Osteoblast (primary cell): ENCODE measurements at regions not wholly inside any gene's neighbourhood (a gene's known extent, or its start where the extent isn't known, plus 50 kb on each side); places are given as distances from the start of the nearest gene placed in this dataset.

ENCODE experiments used
- DNase-seq: peaks from one replicate; pipeline ENCODE4 v3.0.0; 2011; ENCODE audit warnings: low spot score, mixed read lengths; ENCODE audit not compliant: insufficient read length; ENCODE audit errors: missing footprints
- H2AFZ ChIP-seq: 2 replicates; pipeline ENCODE4 v1.6.0; 2011; ENCODE audit warnings: mild to moderate bottlenecking, low read length
- H3K27ac ChIP-seq: 2 replicates; pipeline ENCODE4 v1.5.1; 2011; ENCODE audit warnings: mild to moderate bottlenecking, low read depth, low read length, moderate library complexity
- H3K27me3 ChIP-seq: 2 replicates; pipeline ENCODE4 v1.6.0; 2012; ENCODE audit warnings: mild to moderate bottlenecking, control low read depth, inconsistent platforms, low read length, moderate library complexity; ENCODE audit not compliant: insufficient read depth
- H3K36me3 ChIP-seq: 2 replicates; pipeline ENCODE4 v1.5.1; 2011; ENCODE audit warnings: mild to moderate bottlenecking, low read length, control low read depth, moderate library complexity; ENCODE audit not compliant: insufficient read depth
- H3K4me1 ChIP-seq: 2 replicates; pipeline ENCODE4 v1.5.1; 2011; ENCODE audit warnings: mild to moderate bottlenecking, low read length, control low read depth, moderate library complexity; ENCODE audit not compliant: insufficient read depth
- H3K4me2 ChIP-seq: 2 replicates; pipeline ENCODE4 v1.6.0; 2011; ENCODE audit warnings: mild to moderate bottlenecking, low read length; ENCODE audit not compliant: insufficient read depth
- H3K4me3 ChIP-seq: fragments of 200-600 bp; sonication (generic); 3 replicates; pipeline ENCODE4 v1.5.1; 2012; ENCODE audit warnings: mild to moderate bottlenecking, low read length, inconsistent platforms; ENCODE audit not compliant: insufficient read depth
- H3K79me2 ChIP-seq: 2 replicates; pipeline ENCODE4 v1.6.0; 2012; ENCODE audit warnings: mild to moderate bottlenecking, low read length, control low read depth, inconsistent platforms; ENCODE audit not compliant: insufficient read depth
- H3K9me3 ChIP-seq: 2 replicates; pipeline ENCODE4 v1.5.1; 2011; ENCODE audit warnings: low read depth, low read length, control low read depth
- H4K20me1 ChIP-seq: 2 replicates; pipeline ENCODE4 v1.6.0; 2012; ENCODE audit warnings: mild to moderate bottlenecking, low read length, control low read depth; ENCODE audit not compliant: insufficient read depth
- TF ChIP-seq, protein P1 (sequence below): IDR thresholded peaks from 2 replicates; pipeline ENCODE4 v1.5.1; 2011; ENCODE audit warnings: mild to moderate bottlenecking, low read depth, low read length, moderate library complexity; ENCODE audit errors: extremely low read depth

DNA sequence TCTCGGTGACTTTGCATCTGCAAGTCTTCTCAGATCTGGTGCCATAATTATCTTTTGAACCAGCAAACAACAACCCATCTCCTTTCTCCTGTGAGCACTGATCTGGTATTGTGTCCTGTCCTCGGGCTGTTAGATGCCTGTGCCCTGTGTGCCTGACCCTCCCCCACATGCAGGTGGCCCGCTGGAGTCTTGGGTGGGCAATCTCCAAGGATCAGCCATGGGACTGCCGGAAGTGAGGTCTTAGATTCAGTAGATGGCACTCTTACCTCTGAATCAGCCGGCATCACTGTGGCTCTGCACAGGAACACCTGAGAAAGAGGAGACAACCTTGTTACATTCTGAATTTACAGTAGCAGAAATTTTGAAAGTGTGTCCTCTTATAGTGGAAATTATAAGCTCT lies 172.4 kb downstream of the IRX2 start:
- no peaks in the 10 kb centered on the region for H3K36me3 ChIP-seq
- TF ChIP-seq, protein P1, sequence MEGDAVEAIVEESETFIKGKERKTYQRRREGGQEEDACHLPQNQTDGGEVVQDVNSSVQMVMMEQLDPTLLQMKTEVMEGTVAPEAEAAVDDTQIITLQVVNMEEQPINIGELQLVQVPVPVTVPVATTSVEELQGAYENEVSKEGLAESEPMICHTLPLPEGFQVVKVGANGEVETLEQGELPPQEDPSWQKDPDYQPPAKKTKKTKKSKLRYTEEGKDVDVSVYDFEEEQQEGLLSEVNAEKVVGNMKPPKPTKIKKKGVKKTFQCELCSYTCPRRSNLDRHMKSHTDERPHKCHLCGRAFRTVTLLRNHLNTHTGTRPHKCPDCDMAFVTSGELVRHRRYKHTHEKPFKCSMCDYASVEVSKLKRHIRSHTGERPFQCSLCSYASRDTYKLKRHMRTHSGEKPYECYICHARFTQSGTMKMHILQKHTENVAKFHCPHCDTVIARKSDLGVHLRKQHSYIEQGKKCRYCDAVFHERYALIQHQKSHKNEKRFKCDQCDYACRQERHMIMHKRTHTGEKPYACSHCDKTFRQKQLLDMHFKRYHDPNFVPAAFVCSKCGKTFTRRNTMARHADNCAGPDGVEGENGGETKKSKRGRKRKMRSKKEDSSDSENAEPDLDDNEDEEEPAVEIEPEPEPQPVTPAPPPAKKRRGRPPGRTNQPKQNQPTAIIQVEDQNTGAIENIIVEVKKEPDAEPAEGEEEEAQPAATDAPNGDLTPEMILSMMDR = no peak
- no peaks in the 10 kb centered on the region for H3K79me2 ChIP-seq
- no peaks in the 10 kb centered on the region for H4K20me1 ChIP-seq
- H3K9me3 ChIP-seq = peaks cover 2% of the 10 kb centered on the region
- no peaks in the 10 kb centered on the region for H3K4me1 ChIP-seq
- no peak overlapping the region for H3K4me2 ChIP-seq
- H3K27ac ChIP-seq = no peak overlapping the region
- no peak overlapping the region for H3K4me3 ChIP-seq
- no peak overlapping the region for H2AFZ ChIP-seq
- no peak for DNase-seq
- H3K27me3 ChIP-seq = no peaks in the 10 kb centered on the region

DNA sequence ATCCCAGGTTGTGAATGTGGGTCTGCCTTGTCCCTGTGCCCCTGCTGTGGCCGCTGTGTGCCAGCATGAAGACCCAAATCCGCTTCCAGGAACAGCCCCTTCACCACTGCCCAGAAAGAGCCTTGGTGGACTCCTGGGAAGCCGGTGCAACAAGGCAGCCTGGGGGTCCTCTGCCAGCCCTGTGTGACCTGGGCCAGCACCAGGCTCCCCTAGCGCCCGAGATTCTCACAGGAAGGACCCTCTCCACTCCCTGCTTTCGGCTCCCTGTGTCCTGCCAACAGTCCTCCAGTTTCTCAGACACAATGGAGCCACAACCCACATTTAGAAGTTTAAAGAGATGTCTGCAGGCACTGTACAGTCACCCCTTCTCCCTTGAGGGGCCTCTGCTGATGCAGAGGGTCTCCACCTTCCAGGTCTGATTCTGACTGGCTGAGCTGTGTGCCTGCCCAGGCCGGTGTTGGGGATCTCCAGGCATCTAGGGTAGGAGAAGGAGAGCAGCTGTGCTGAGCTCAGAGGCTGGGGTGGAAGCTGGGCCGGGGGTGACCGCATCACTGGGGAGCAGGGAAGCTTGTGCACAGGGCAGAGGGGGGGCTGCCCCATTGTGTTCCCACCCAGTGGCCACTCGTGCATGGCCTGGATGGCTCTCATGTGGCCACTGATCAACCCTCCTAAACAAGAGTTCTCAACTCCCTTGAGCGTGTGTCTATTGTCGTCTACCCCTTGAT lies 174.0 kb downstream of the IRX2 start:
- no peaks in the 10 kb centered on the region for H4K20me1 ChIP-seq
- H3K79me2 ChIP-seq = no peaks in the 10 kb centered on the region
- H3K36me3 ChIP-seq = no peaks in the 10 kb centered on the region
- no peaks in the 10 kb centered on the region for H3K4me1 ChIP-seq
- H3K27ac ChIP-seq = no peak overlapping the region
- no peak overlapping the region for H3K4me3 ChIP-seq
- H3K9me3 ChIP-seq = peaks cover 2% of the 10 kb centered on the region
- no peak overlapping the region for H2AFZ ChIP-seq
- no peak overlapping the region for H3K4me2 ChIP-seq
- DNase-seq = no peak
- TF ChIP-seq, protein P1 = no peak
- no peaks in the 10 kb centered on the region for H3K27me3 ChIP-seq

DNA sequence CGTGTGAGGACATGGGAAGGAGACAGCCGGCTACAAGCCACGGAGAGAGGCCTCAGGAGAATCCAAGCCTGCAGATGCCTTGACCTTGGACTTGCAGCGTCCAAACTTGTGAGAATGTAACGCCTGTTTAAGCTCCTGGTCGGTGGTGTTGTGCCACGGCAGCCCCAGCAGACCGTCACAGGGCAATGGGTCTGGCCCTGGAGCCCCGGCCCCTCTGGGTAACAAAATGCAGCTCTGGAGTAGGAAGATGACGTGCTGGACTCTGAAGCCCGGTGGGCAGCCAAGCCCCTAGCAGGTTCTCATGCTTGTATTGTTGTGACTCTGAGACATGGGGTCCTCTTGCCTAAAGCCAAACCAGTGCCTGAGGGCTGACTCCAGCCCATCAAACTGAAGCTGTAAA lies 174.7 kb downstream of the IRX2 start:
- Histone ChIP-seq H3K9me3 (peaks cover 2% of the 10 kb centered on the region), H3K4me3 (no peak overlapping the region), H3K79me2 (no peaks in the 10 kb centered on the region), H3K4me1 (no peaks in the 10 kb centered on the region), H3K27ac (no peak overlapping the region), H3K36me3 (no peaks in the 10 kb centered on the region), H3K4me2 (no peak overlapping the region), H4K20me1 (no peaks in the 10 kb centered on the region), H2AFZ (no peak overlapping the region), H3K27me3 (no peaks in the 10 kb centered on the region)
- TF ChIP-seq, protein P1 = no peak
- DNase-seq = no peak

DNA sequence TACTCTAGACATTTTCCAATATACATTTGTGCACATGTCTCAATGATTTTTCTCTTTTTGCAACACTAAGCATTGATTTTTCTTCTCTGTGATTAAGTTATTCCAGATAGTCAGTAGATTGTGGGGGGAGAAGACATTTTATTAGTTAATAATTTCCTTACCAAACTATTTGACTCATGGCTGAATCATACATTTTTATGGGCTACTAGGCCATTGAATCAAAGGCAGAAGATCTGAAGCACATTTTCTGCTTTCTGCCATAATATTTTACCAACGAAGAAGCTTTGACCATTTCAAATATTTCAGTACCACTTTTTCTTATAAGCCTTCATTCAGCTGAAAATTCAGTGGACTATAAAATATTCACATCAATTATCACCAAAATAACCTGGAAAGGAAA lies 175.6 kb downstream of the IRX2 start:
- Histone ChIP-seq H3K27ac (no peak overlapping the region), H3K9me3 (no peaks in the 10 kb centered on the region), H2AFZ (no peak overlapping the region), H3K4me3 (no peak overlapping the region), H3K27me3 (no peaks in the 10 kb centered on the region), H3K36me3 (no peaks in the 10 kb centered on the region), H3K4me1 (no peaks in the 10 kb centered on the region), H3K79me2 (no peaks in the 10 kb centered on the region), H3K4me2 (no peak overlapping the region), H4K20me1 (no peaks in the 10 kb centered on the region)
- DNase-seq = no peak
- TF ChIP-seq, protein P1 = no peak
